H1 (cell line): ENCODE measurements at regions not wholly inside any gene's neighbourhood (a gene's known extent, or its start where the extent isn't known, plus 50 kb on each side); places are given as distances from the start of the nearest gene placed in this dataset.

Experiments used
- CTCF ChIA-PET: fragments of 300-600 bp; sonication (Branson Sonifier 250); formaldehyde crosslinking; loops from one replicate; lab custom pipeline; 2021; ENCODE audit not compliant: partially characterized antibody; lab: Charles Lee
- POLR2A ChIA-PET: fragments of 300-600 bp; sonication (Branson Sonifier 250); formaldehyde crosslinking; loops from one replicate; lab custom pipeline; 2021; ENCODE audit warnings: inconsistent platforms; ENCODE audit not compliant: partially characterized antibody; lab: Charles Lee
- DNase-seq, 2 experiments: peaks; one replicate each; pipeline versions ENCODE4 v3.0.0 to v3.0.0-alpha.2; 2010 to 2022; ENCODE audit warnings: low spot score in 2 of 2, low read depth in 1 of 2, mixed read lengths in 1 of 2
- FAIRE-seq: peaks from 2 replicates; lab custom pipeline; 2011; peaks lifted over from hg19 to GRCh38; lab: Jason Lieb, UNC
- H2AFZ ChIP-seq: 2 replicates; pipeline ENCODE4 v1.8.1; 2012; ENCODE audit warnings: low read length, inconsistent platforms
- H2AK5ac ChIP-seq: 2 replicates; pipeline ENCODE4 v1.6.1; 2013; ENCODE audit warnings: low read depth, low read length
- H2BK120ac ChIP-seq: replicated peaks from 2 replicates; pipeline ENCODE3; 2013; ENCODE audit warnings: low read depth, low read length, inconsistent platforms
- H2BK12ac ChIP-seq: 2 replicates; pipeline ENCODE4 v1.6.1; 2013; ENCODE audit warnings: low read depth, low read length
- H2BK15ac ChIP-seq: 2 replicates; pipeline ENCODE4 v1.6.1; 2013; ENCODE audit warnings: low read length
- H2BK20ac ChIP-seq: 2 replicates; pipeline ENCODE4 v1.6.1; 2013; ENCODE audit warnings: low read length
- H2BK5ac ChIP-seq: 2 replicates; pipeline ENCODE4 v1.6.1; 2013; ENCODE audit warnings: low read depth, low read length
- H3K14ac ChIP-seq: 2 replicates; pipeline ENCODE4 v1.6.1; 2013; ENCODE audit warnings: inconsistent platforms; ENCODE audit not compliant: insufficient read length
- H3K18ac ChIP-seq: 2 replicates; pipeline ENCODE4 v1.6.1; 2013; ENCODE audit warnings: low read length; ENCODE audit errors: extremely low read depth
- H3K23ac ChIP-seq: 2 replicates; pipeline ENCODE4 v1.6.1; 2013; ENCODE audit warnings: inconsistent platforms; ENCODE audit not compliant: insufficient read length
- H3K23me2 ChIP-seq: 2 replicates; pipeline ENCODE4 v1.6.1; 2013; ENCODE audit warnings: low read depth, low read length
- H3K27ac ChIP-seq: 2 replicates; pipeline ENCODE4 v1.6.1; 2011; ENCODE audit warnings: low read depth, low read length, inconsistent platforms
- H3K27me3 ChIP-seq, 4 experiments: replicated peaks in 1 of 4; 1 replicate in 1 of 4; 2 replicates in 3 of 4; pipeline versions ENCODE4 v1.6.1 to v1.8.1; 2011 to 2013; ENCODE audit warnings: low read length in 3 of 4, mild to moderate bottlenecking in 3 of 4, inconsistent platforms in 2 of 4, mixed read lengths in 2 of 4, moderate library complexity in 1 of 4; ENCODE audit not compliant: control insufficient read depth in 3 of 4, insufficient read depth in 3 of 4; ENCODE audit errors: extremely low read depth in 1 of 4
- H3K36me3 ChIP-seq, 4 experiments: 2 replicates each; pipeline versions ENCODE4 v1.6.1 to v1.8.1; 2011 to 2013; ENCODE audit warnings: mild to moderate bottlenecking in 4 of 4, low read length in 3 of 4, moderate library complexity in 2 of 4, control low read depth in 1 of 4, inconsistent platforms in 1 of 4; ENCODE audit not compliant: insufficient read depth in 4 of 4, control insufficient read depth in 2 of 4
- H3K4ac ChIP-seq: replicated peaks from 2 replicates; pipeline ENCODE3; 2013; ENCODE audit warnings: low read length, low read depth, mixed read lengths, inconsistent platforms; ENCODE audit not compliant: insufficient read length
- H3K4me1 ChIP-seq, 4 experiments: replicated peaks in 1 of 4; 1 replicate in 1 of 4; 2 replicates in 3 of 4; pipeline versions ENCODE4 v1.6.1 to v1.8.1; 2011 to 2013; ENCODE audit warnings: low read length in 3 of 4, inconsistent platforms in 2 of 4, mixed read lengths in 1 of 4; ENCODE audit not compliant: insufficient read depth in 4 of 4, control insufficient read depth in 3 of 4
- H3K4me2 ChIP-seq, 2 experiments: 2 replicates each; pipeline versions ENCODE4 v1.6.1 to v1.8.1; 2011 to 2013; ENCODE audit warnings: low read depth in 2 of 2, low read length in 2 of 2, control low read depth in 1 of 2, inconsistent platforms in 1 of 2, mild to moderate bottlenecking in 1 of 2; ENCODE audit not compliant: insufficient read depth in 1 of 2
- H3K4me3 ChIP-seq, 4 experiments: fragments of 200-600, 300-600 bp in 1 of 4; sonication (generic), shearing (Covaris generic), sonication (Bioruptor Twin) in 1 of 4; 2 replicates each; pipeline versions ENCODE4 v1.5.1 to v1.8.1; 2011 to 2016; ENCODE audit warnings: low read length in 4 of 4, low read depth in 3 of 4, control low read depth in 2 of 4, inconsistent platforms in 2 of 4, mild to moderate bottlenecking in 2 of 4, mixed read lengths in 1 of 4, moderate library complexity in 1 of 4; ENCODE audit not compliant: insufficient read depth in 2 of 4; ENCODE audit errors: extremely low read depth in 1 of 4
- H3K56ac ChIP-seq: replicated peaks from 2 replicates; pipeline ENCODE3; 2013; ENCODE audit warnings: low read depth, mild to moderate bottlenecking, mixed read lengths, low read length, inconsistent platforms; ENCODE audit not compliant: insufficient read length
- H3K79me1 ChIP-seq: 2 replicates; pipeline ENCODE4 v1.6.1; 2013; ENCODE audit warnings: low read depth, low read length, control low read depth
- H3K79me2 ChIP-seq, 2 experiments: 2 replicates each; pipeline versions ENCODE4 v1.6.1 to v1.8.1; 2012 to 2013; ENCODE audit warnings: low read length in 2 of 2, mild to moderate bottlenecking in 2 of 2, inconsistent platforms in 1 of 2; ENCODE audit not compliant: insufficient read depth in 2 of 2, control insufficient read depth in 1 of 2
- H3K9ac ChIP-seq, 4 experiments: replicated peaks in 1 of 4; 1 replicate in 1 of 4; 2 replicates in 3 of 4; pipeline versions ENCODE4 v1.6.1 to v1.8.1; 2011 to 2013; ENCODE audit warnings: low read depth in 3 of 4, low read length in 3 of 4, control low read depth in 2 of 4, mild to moderate bottlenecking in 2 of 4, moderate library complexity in 2 of 4, inconsistent platforms in 1 of 4; ENCODE audit errors: extremely low read depth in 1 of 4
- H3K9me3 ChIP-seq, 2 experiments: 2 replicates each; pipeline versions ENCODE4 v1.6.1 to v1.8.1; 2012 to 2013; ENCODE audit warnings: mild to moderate bottlenecking in 2 of 2, moderate library complexity in 2 of 2, control low read depth in 1 of 2, inconsistent platforms in 1 of 2, low read depth in 1 of 2, low read length in 1 of 2, mixed read lengths in 1 of 2; ENCODE audit not compliant: insufficient read depth in 2 of 2
- H4K20me1 ChIP-seq, 2 experiments: replicated peaks in 1 of 2; 2 replicates each; pipeline versions ENCODE3 to v1.8.1; 2011 to 2013; ENCODE audit warnings: inconsistent platforms in 2 of 2, low read length in 2 of 2, mild to moderate bottlenecking in 1 of 2; ENCODE audit not compliant: insufficient read depth in 2 of 2, control insufficient read depth in 1 of 2
- H4K5ac ChIP-seq: 2 replicates; pipeline ENCODE4 v1.6.1; 2013; ENCODE audit warnings: low read length, low read depth, mixed read lengths, inconsistent platforms; ENCODE audit not compliant: insufficient read length
- H4K8ac ChIP-seq: 2 replicates; pipeline ENCODE4 v1.8.0; 2013; ENCODE audit warnings: mild to moderate bottlenecking, moderate library complexity, low read length, inconsistent platforms; ENCODE audit not compliant: insufficient read depth; ENCODE audit errors: extremely low read depth
- H4K91ac ChIP-seq: replicated peaks from 2 replicates; pipeline ENCODE3; 2013; ENCODE audit warnings: low read length, mixed read lengths, inconsistent platforms; ENCODE audit not compliant: insufficient read length
- CTBP2 ChIP-seq: IDR thresholded peaks from 2 replicates; pipeline ENCODE4 v1.7.0; 2011; ENCODE audit warnings: borderline replicate concordance, mild to moderate bottlenecking, moderate library complexity, mixed read lengths, low read length; ENCODE audit not compliant: insufficient read depth, insufficient read length
- EGR1 ChIP-seq: IDR thresholded peaks from 2 replicates; pipeline ENCODE4 v1.6.1; 2011; ENCODE audit warnings: low read depth, low read length, borderline replicate concordance
- PHF8 ChIP-seq: fragments of 200-600 bp; sonication (generic); conservative IDR thresholded peaks from 2 replicates; pipeline ENCODE4 v1.7.1; 2012; ENCODE audit warnings: low read depth, mild to moderate bottlenecking, inconsistent platforms, low read length, moderate library complexity
- POLR2A ChIP-seq, 2 experiments: IDR thresholded peaks; 1 replicate in 1 of 2; 2 replicates in 1 of 2; pipeline ENCODE4 v1.6.1; 2011; ENCODE audit warnings: low read depth in 2 of 2, low read length in 2 of 2, mild to moderate bottlenecking in 2 of 2; ENCODE audit errors: control extremely low read depth in 1 of 2
- RBBP5 ChIP-seq: IDR thresholded peaks from 2 replicates; pipeline ENCODE4 v1.7.1; 2012; ENCODE audit warnings: low read depth, mild to moderate bottlenecking, inconsistent platforms, low read length, moderate library complexity, borderline replicate concordance
- SIRT6 ChIP-seq: IDR thresholded peaks from one replicate; pipeline ENCODE4 v1.7.1; 2012; ENCODE audit warnings: low read length, inconsistent platforms
- WGBS, 2 experiments: shearing (Covaris generic) in 1 of 2; methylation state at CpG; one replicate each; pipeline versions ENCODE4 v1.1.6 to v1.1.7; 2013 to 2015; ENCODE audit warnings: low lambda C conversion rate in 2 of 2, mixed read lengths in 2 of 2, inconsistent platforms in 1 of 2, low coverage in 1 of 2, missing lambda C conversion rate in 1 of 2; ENCODE audit not compliant: insufficient replicate concordance in 2 of 2, insufficient coverage in 1 of 2, insufficient read length in 1 of 2; ENCODE audit errors: extremely low coverage in 1 of 2, missing lambda C conversion rate in 1 of 2; 5-methylcytosine and 5-hydroxymethylcytosine counted together

DNA sequence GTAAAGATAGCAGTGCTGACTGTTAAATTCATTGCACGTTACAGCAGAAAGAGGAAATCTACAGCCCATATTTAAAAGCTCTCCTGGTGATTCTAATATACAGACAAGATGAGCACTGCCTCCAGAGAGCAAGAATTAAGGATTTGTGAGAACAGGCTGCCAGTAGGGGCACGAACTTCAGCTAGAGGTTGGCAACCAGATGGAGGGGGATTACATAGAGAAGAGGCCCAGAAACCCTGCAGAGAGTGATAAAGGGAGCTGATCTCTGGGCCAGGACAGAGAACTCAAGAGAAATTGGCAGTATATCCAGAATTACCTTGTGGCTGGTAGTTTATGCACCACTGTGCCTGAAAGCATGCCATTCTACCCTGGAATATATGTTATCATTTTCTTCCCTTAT is 144.8 kb downstream of the UFM1 start:
- no peak for DNase-seq
- POLR2A ChIA-PET = no interaction called here
- no peaks in the 10 kb centered on the region for H3K23me2 ChIP-seq
- H3K9me3 ChIP-seq = no peaks in the 10 kb centered on the region; a peak in 1 of 4 replicates
- no peak overlapping the region for H2BK12ac ChIP-seq
- H4K5ac ChIP-seq = no peak overlapping the region
- H4K91ac ChIP-seq = no peak overlapping the region
- CTCF ChIA-PET = interaction anchor here (1.0 kb wide), 1 partner anchor 34 kb away, joined by 3 read pairs; no protein-coding TSS in a partner anchor
- H3K14ac ChIP-seq = no peak overlapping the region
- H3K9ac ChIP-seq = no peak overlapping the region
- no peak overlapping the region for H3K27ac ChIP-seq
- no peak overlapping the region for H3K56ac ChIP-seq
- H2AK5ac ChIP-seq = no peak overlapping the region
- no peaks in the 10 kb centered on the region for H3K27me3 ChIP-seq
- no peak overlapping the region for H2BK5ac ChIP-seq
- no peaks in the 10 kb centered on the region for H4K20me1 ChIP-seq
- H3K4me2 ChIP-seq = no peak overlapping the region
- no peak overlapping the region for H3K4me3 ChIP-seq
- H2BK20ac ChIP-seq = no peak overlapping the region
- no peak overlapping the region for H2BK15ac ChIP-seq
- no peaks in the 10 kb centered on the region for H3K79me1 ChIP-seq
- no peak overlapping the region for H3K23ac ChIP-seq
- peak overlapping the region; percentile 12; the same call in 1 of the 2 replicates for H2AFZ ChIP-seq
- no peak overlapping the region for H3K18ac ChIP-seq
- no peaks in the 10 kb centered on the region for H3K36me3 ChIP-seq
- 61% methylated on average over 2 of the region's 2 CpGs; no CpG with 5 or more reads in 1 of the 2 experiments for WGBS, 2 experiments
- H4K8ac ChIP-seq = no peak overlapping the region
- FAIRE-seq = no peak
- no peaks in the 10 kb centered on the region for H3K4me1 ChIP-seq
- H2BK120ac ChIP-seq = no peak overlapping the region
- no peak overlapping the region for H3K4ac ChIP-seq
- TF ChIP-seq RBBP5 = no peak
- no peak for TF ChIP-seq PHF8
- TF ChIP-seq SIRT6 = no peak
- no peak for TF ChIP-seq EGR1
- TF ChIP-seq CTBP2 = no peak
- TF ChIP-seq POLR2A (IDR thresholded peaks at IDR 0.05; ENCODE audit: control extremely low read depth in 1 of 2, low read depth in 2 of 2, low read length in 2 of 2) = no peak
- H3K79me2 ChIP-seq = no peaks in the 10 kb centered on the region
